ENCODE measurements at regions not wholly inside any gene's neighbourhood (a gene's known extent, or its start where the extent isn't known, plus 50 kb on each side); places are given as distances from the start of the nearest gene placed in this dataset.

- TF ChIP-seq CTCF (IDR thresholded peaks at IDR 0.05; ENCODE audit: extremely low read depth in 1 of 2, insufficient read depth in 1 of 2, low read depth in 1 of 2, low read length in 2 of 2) = no peak
- TF ChIP-seq, protein P1, sequence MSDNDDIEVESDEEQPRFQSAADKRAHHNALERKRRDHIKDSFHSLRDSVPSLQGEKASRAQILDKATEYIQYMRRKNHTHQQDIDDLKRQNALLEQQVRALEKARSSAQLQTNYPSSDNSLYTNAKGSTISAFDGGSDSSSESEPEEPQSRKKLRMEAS (IDR thresholded peaks at IDR 0.05; ENCODE audit: insufficient read depth, insufficient read length) = no peak
These were observed 109.1 kb downstream of the KCTD12 start for GRCh38 chr13:76777096-76777495.

Measured in endothelial cell of umbilical vein (primary cell).